C4-2B (cell line): ENCODE measurements at regions not wholly inside any gene's neighbourhood (a gene's known extent, or its start where the extent isn't known, plus 50 kb on each side); places are given as distances from the start of the nearest gene placed in this dataset.

Experiments
- H3K27ac ChIP-seq: fragments of 450-650 bp; 2 replicates; pipeline ENCODE4 v1.5.1; 2017
- ZFX ChIP-seq: fragments of 450-650 bp; IDR thresholded peaks from 2 replicates; pipeline ENCODE4 v1.6.1; 2017
- TF ChIP-seq, protein P1 (sequence below): fragments of 450-650 bp; conservative IDR thresholded peaks from 2 replicates; pipeline ENCODE4 v1.5.1; 2017; ENCODE audit warnings: mild to moderate bottlenecking

GRCh38 chrX:104351173-104351769, 96.5 kb upstream of the ESX1 start:
- H3K27ac ChIP-seq = no peak overlapping the region

GRCh38 chrX:104347860-104348259, 93.1 kb upstream of the ESX1 start:
- no peak overlapping the region for H3K27ac ChIP-seq
- TF ChIP-seq, protein P1, sequence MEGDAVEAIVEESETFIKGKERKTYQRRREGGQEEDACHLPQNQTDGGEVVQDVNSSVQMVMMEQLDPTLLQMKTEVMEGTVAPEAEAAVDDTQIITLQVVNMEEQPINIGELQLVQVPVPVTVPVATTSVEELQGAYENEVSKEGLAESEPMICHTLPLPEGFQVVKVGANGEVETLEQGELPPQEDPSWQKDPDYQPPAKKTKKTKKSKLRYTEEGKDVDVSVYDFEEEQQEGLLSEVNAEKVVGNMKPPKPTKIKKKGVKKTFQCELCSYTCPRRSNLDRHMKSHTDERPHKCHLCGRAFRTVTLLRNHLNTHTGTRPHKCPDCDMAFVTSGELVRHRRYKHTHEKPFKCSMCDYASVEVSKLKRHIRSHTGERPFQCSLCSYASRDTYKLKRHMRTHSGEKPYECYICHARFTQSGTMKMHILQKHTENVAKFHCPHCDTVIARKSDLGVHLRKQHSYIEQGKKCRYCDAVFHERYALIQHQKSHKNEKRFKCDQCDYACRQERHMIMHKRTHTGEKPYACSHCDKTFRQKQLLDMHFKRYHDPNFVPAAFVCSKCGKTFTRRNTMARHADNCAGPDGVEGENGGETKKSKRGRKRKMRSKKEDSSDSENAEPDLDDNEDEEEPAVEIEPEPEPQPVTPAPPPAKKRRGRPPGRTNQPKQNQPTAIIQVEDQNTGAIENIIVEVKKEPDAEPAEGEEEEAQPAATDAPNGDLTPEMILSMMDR = no peak
- TF ChIP-seq ZFX = no peak

More at GRCh38 chrX:104351173-104351769, 96.5 kb upstream of the ESX1 start:
- no peak for TF ChIP-seq ZFX
- TF ChIP-seq, protein P1 = no peak

- H3K27ac ChIP-seq = no peak overlapping the region
- TF ChIP-seq, protein P1 = peak; percentile 65
- TF ChIP-seq ZFX = no peak
Observed at GRCh38 chrX:104343428-104344129, 88.8 kb upstream of the ESX1 start.

- H3K27ac ChIP-seq = no peak overlapping the region
- TF ChIP-seq, protein P1 = no peak
- TF ChIP-seq ZFX = no peak
Observed at GRCh38 chrX:104342065-104342464, 87.3 kb upstream of the ESX1 start.

GRCh38 chrX:104335756-104336155, 81.0 kb upstream of the ESX1 start:
- TF ChIP-seq, protein P1 = no peak
- no peak for TF ChIP-seq ZFX
- H3K27ac ChIP-seq = no peak overlapping the region

DNA sequence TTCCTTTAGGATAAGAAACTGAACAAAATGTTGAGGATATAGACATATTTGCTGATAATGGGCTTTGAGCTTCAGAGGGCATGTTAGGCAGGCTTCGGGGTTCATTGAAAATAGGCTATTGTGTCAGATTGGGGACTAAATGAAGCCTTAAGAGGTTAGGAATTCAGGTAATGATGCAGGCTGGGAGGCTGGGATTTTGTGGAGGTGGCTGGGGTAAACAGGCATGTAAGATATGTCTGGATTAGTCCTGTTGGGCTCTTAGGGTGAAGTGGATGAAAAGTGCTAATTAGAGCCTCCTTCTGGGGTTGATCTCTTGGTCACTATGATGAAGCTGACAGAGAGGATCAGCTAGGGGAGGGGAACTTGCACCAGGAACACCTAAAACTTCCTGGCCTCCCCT, 80.2 kb upstream of the ESX1 start:
- TF ChIP-seq ZFX = no peak
- TF ChIP-seq, protein P1 = no peak
- no peak overlapping the region for H3K27ac ChIP-seq

GRCh38 chrX:104330966-104331365, 76.2 kb upstream of the ESX1 start:
- H3K27ac ChIP-seq = no peak overlapping the region

More at GRCh38 chrX:104330966-104331365, 76.2 kb upstream of the ESX1 start:
- TF ChIP-seq, protein P1 = no peak
- TF ChIP-seq ZFX = no peak
